ENCODE measurements at regions not wholly inside any gene's neighbourhood (a gene's known extent, or its start where the extent isn't known, plus 50 kb on each side); places are given as distances from the start of the nearest gene placed in this dataset.

GRCh38 chr2:11984316-11985158 is 238.1 kb downstream of the LPIN1 start:
- no peak overlapping the region for H2BK15ac ChIP-seq (replicated peaks; ENCODE audit: low read depth)
- no peak overlapping the region for H3K4ac ChIP-seq (ENCODE audit: low read depth, low read length)
- no peak overlapping the region for H3K9ac ChIP-seq (ENCODE audit: low read length)
- no peak overlapping the region for H3K23ac ChIP-seq (ENCODE audit: low read length)
- H3K27me3 ChIP-seq (ENCODE audit: insufficient read depth, low read length, poor library complexity): no peaks in the 10 kb centered on the region
- H3K36me3 ChIP-seq (ENCODE audit: control insufficient read depth, insufficient read depth, low read length): no peaks in the 10 kb centered on the region
- no peaks in the 10 kb centered on the region for H3K4me1 ChIP-seq (ENCODE audit: control insufficient read depth, low read depth, low read length)
- WGBS (ENCODE audit: extremely low coverage, insufficient coverage, low lambda C conversion rate): no CpG with 5 or more reads among the region's 18 CpGs
- no peaks in the 10 kb centered on the region for H3K79me2 ChIP-seq (ENCODE audit: control insufficient read depth, insufficient read depth, low read length)
- no peak overlapping the region for H2BK120ac ChIP-seq (ENCODE audit: low read depth, low read length)
- H4K8ac ChIP-seq (ENCODE audit: low read depth, low read length): no peak overlapping the region
- no peak overlapping the region for H2AK5ac ChIP-seq (ENCODE audit: low read length)
- no peak overlapping the region for H3K4me3 ChIP-seq (ENCODE audit: low read length)
- H2BK5ac ChIP-seq (ENCODE audit: low read length): no peak overlapping the region
- H3K18ac ChIP-seq (ENCODE audit: low read length): no peak overlapping the region
- no peak overlapping the region for H3K56ac ChIP-seq (ENCODE audit: low read length)
- H3K27ac ChIP-seq (ENCODE audit: low read depth, low read length): no peak overlapping the region
- H4K5ac ChIP-seq (ENCODE audit: low read length): no peak overlapping the region
- no peaks in the 10 kb centered on the region for H3K79me1 ChIP-seq (ENCODE audit: low read length)
- H3K4me2 ChIP-seq (ENCODE audit: low read length): no peak overlapping the region
- no peak for DNase-seq

- Histone ChIP-seq H3K36me3 (ENCODE audit: control insufficient read depth, insufficient read depth, low read length) (no peaks in the 10 kb centered on the region), H3K79me2 (ENCODE audit: control insufficient read depth, insufficient read depth, low read length) (no peaks in the 10 kb centered on the region), H2BK5ac (ENCODE audit: low read length) (no peak overlapping the region), H3K4me2 (ENCODE audit: low read length) (no peak overlapping the region), H2BK120ac (ENCODE audit: low read depth, low read length) (no peak overlapping the region), H2BK15ac (replicated peaks; ENCODE audit: low read depth) (no peak overlapping the region), H3K9ac (ENCODE audit: low read length) (no peak overlapping the region), H3K79me1 (ENCODE audit: low read length) (no peaks in the 10 kb centered on the region), H2AK5ac (ENCODE audit: low read length) (no peak overlapping the region), H3K4ac (ENCODE audit: low read depth, low read length) (no peak overlapping the region), H3K56ac (ENCODE audit: low read length) (no peak overlapping the region), H3K27ac (ENCODE audit: low read depth, low read length) (no peak overlapping the region), H4K8ac (ENCODE audit: low read depth, low read length) (no peak overlapping the region), H3K4me1 (ENCODE audit: control insufficient read depth, low read depth, low read length) (no peaks in the 10 kb centered on the region), H3K27me3 (ENCODE audit: insufficient read depth, low read length, poor library complexity) (no peaks in the 10 kb centered on the region), H3K4me3 (ENCODE audit: low read length) (no peak overlapping the region), H3K18ac (ENCODE audit: low read length) (no peak overlapping the region), H3K23ac (ENCODE audit: low read length) (no peak overlapping the region), H4K5ac (ENCODE audit: low read length) (no peak overlapping the region)
- peak; percentile 35 for DNase-seq
- no CpG with 5 or more reads among the region's 4 CpGs for WGBS (ENCODE audit: extremely low coverage, insufficient coverage, low lambda C conversion rate)
Observed at GRCh38 chr2:11985817-11986566, 239.6 kb downstream of the LPIN1 start.

- H2BK5ac ChIP-seq (ENCODE audit: low read length): no peak overlapping the region
- H3K23ac ChIP-seq (ENCODE audit: low read length): no peak overlapping the region
- no peaks in the 10 kb centered on the region for H3K79me1 ChIP-seq (ENCODE audit: low read length)
- no peak overlapping the region for H4K8ac ChIP-seq (ENCODE audit: low read depth, low read length)
- no peaks in the 10 kb centered on the region for H3K4me1 ChIP-seq (ENCODE audit: control insufficient read depth, low read depth, low read length)
- H3K18ac ChIP-seq (ENCODE audit: low read length): no peak overlapping the region
- H3K27ac ChIP-seq (ENCODE audit: low read depth, low read length): no peak overlapping the region
- no peak overlapping the region for H3K4me3 ChIP-seq (ENCODE audit: low read length)
- no peaks in the 10 kb centered on the region for H3K79me2 ChIP-seq (ENCODE audit: control insufficient read depth, insufficient read depth, low read length)
- H3K36me3 ChIP-seq (ENCODE audit: control insufficient read depth, insufficient read depth, low read length): no peaks in the 10 kb centered on the region
- no peak overlapping the region for H3K4ac ChIP-seq (ENCODE audit: low read depth, low read length)
- H4K5ac ChIP-seq (ENCODE audit: low read length): no peak overlapping the region
- no peak overlapping the region for H3K4me2 ChIP-seq (ENCODE audit: low read length)
- H3K27me3 ChIP-seq (ENCODE audit: insufficient read depth, low read length, poor library complexity): no peaks in the 10 kb centered on the region
- no peak overlapping the region for H3K56ac ChIP-seq (ENCODE audit: low read length)
- no peak overlapping the region for H2AK5ac ChIP-seq (ENCODE audit: low read length)
- WGBS (ENCODE audit: extremely low coverage, insufficient coverage, low lambda C conversion rate): no CpG with 5 or more reads among the region's 3 CpGs
- no peak overlapping the region for H3K9ac ChIP-seq (ENCODE audit: low read length)
- H2BK120ac ChIP-seq (ENCODE audit: low read depth, low read length): no peak overlapping the region
- no peak for DNase-seq
- H2BK15ac ChIP-seq (replicated peaks; ENCODE audit: low read depth): no peak overlapping the region
Observed at GRCh38 chr2:11987151-11987550, 240.7 kb downstream of the LPIN1 start.

- Histone ChIP-seq H3K23ac (ENCODE audit: low read length) (no peak overlapping the region), H4K8ac (ENCODE audit: low read depth, low read length) (no peak overlapping the region), H2BK15ac (replicated peaks; ENCODE audit: low read depth) (no peak overlapping the region), H3K9ac (ENCODE audit: low read length) (no peak overlapping the region), H2BK120ac (ENCODE audit: low read depth, low read length) (no peak overlapping the region), H3K27me3 (ENCODE audit: insufficient read depth, low read length, poor library complexity) (no peaks in the 10 kb centered on the region), H3K27ac (ENCODE audit: low read depth, low read length) (no peak overlapping the region), H3K4me1 (ENCODE audit: control insufficient read depth, low read depth, low read length) (no peaks in the 10 kb centered on the region), H2AK5ac (ENCODE audit: low read length) (no peak overlapping the region), H3K79me2 (ENCODE audit: control insufficient read depth, insufficient read depth, low read length) (no peaks in the 10 kb centered on the region), H2BK5ac (ENCODE audit: low read length) (no peak overlapping the region), H3K4ac (ENCODE audit: low read depth, low read length) (no peak overlapping the region), H3K79me1 (ENCODE audit: low read length) (no peaks in the 10 kb centered on the region), H4K5ac (ENCODE audit: low read length) (no peak overlapping the region), H3K4me2 (ENCODE audit: low read length) (no peak overlapping the region), H3K56ac (ENCODE audit: low read length) (no peak overlapping the region), H3K18ac (ENCODE audit: low read length) (no peak overlapping the region), H3K36me3 (ENCODE audit: control insufficient read depth, insufficient read depth, low read length) (no peaks in the 10 kb centered on the region), H3K4me3 (ENCODE audit: low read length) (no peak overlapping the region)
- no CpG with 5 or more reads among the region's 14 CpGs for WGBS (ENCODE audit: extremely low coverage, insufficient coverage, low lambda C conversion rate)
- DNase-seq: no peak
Observed at GRCh38 chr2:11988691-11989353, 242.4 kb downstream of the LPIN1 start.

- Histone ChIP-seq H3K36me3 (ENCODE audit: control insufficient read depth, insufficient read depth, low read length) (no peaks in the 10 kb centered on the region), H2BK5ac (ENCODE audit: low read length) (no peak overlapping the region), H3K4ac (ENCODE audit: low read depth, low read length) (no peak overlapping the region), H3K56ac (ENCODE audit: low read length) (no peak overlapping the region), H3K27ac (ENCODE audit: low read depth, low read length) (no peak overlapping the region), H2AK5ac (ENCODE audit: low read length) (no peak overlapping the region), H4K5ac (ENCODE audit: low read length) (no peak overlapping the region), H3K4me1 (ENCODE audit: control insufficient read depth, low read depth, low read length) (no peaks in the 10 kb centered on the region), H2BK120ac (ENCODE audit: low read depth, low read length) (no peak overlapping the region), H3K23ac (ENCODE audit: low read length) (no peak overlapping the region), H3K4me3 (ENCODE audit: low read length) (no peak overlapping the region), H4K8ac (ENCODE audit: low read depth, low read length) (no peak overlapping the region), H3K4me2 (ENCODE audit: low read length) (no peak overlapping the region), H3K9ac (ENCODE audit: low read length) (no peak overlapping the region), H3K79me2 (ENCODE audit: control insufficient read depth, insufficient read depth, low read length) (no peaks in the 10 kb centered on the region), H3K18ac (ENCODE audit: low read length) (no peak overlapping the region), H3K79me1 (ENCODE audit: low read length) (no peaks in the 10 kb centered on the region), H2BK15ac (replicated peaks; ENCODE audit: low read depth) (no peak overlapping the region), H3K27me3 (ENCODE audit: insufficient read depth, low read length, poor library complexity) (no peaks in the 10 kb centered on the region)
- DNase-seq: no peak
- WGBS (ENCODE audit: extremely low coverage, insufficient coverage, low lambda C conversion rate): no CpG with 5 or more reads among the region's 2 CpGs
Observed at GRCh38 chr2:11989354-11989703, 242.9 kb downstream of the LPIN1 start.

Data from mesendoderm (in vitro differentiated cells).